DMS153 treated with DMSO at 0.1 percent for 48 hours (cell line): ENCODE measurements at regions not wholly inside any gene's neighbourhood (a gene's known extent, or its start where the extent isn't known, plus 50 kb on each side); places are given as distances from the start of the nearest gene placed in this dataset.

Experiments
- DNase-seq: peaks from one replicate; lab custom pipeline; 2025; ENCODE audit not compliant: unreplicated experiment; lab: John Stamatoyannopoulos, UW

GRCh38 chr3:181457190-181457589 lies 254.5 kb upstream of the SOX2 start:
- DNase-seq, result no peak

- DNase-seq, result no peak
Measured at GRCh38 chr3:181455276-181455675, 256.4 kb upstream of the SOX2 start.

- DNase-seq, result no peak
Measured at GRCh38 chr3:181454451-181455027, 257.2 kb upstream of the SOX2 start.

GRCh38 chr3:181446741-181447140 lies 265.0 kb upstream of the SOX2 start:
- DNase-seq, result no peak

DNA sequence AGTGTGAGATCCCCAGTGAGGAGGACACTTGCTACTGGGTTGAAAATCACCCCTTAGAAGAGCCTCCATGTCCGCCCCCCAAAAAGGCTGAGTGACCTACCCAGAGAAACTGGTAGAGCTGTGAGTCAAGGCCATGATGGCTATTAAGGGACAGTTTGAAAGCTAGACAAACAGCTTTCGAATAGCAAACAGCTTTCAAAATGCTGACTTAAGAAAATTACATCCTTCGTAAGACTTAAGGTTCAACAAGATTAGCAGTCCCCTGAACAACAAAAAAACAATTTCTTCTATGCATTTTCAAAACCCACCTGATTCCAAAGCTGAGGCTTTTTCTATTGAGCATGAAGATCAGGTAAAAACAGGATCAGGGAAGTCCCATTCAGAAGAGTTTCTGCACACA lies 269.7 kb upstream of the SOX2 start:
- no peak for DNase-seq

DNA sequence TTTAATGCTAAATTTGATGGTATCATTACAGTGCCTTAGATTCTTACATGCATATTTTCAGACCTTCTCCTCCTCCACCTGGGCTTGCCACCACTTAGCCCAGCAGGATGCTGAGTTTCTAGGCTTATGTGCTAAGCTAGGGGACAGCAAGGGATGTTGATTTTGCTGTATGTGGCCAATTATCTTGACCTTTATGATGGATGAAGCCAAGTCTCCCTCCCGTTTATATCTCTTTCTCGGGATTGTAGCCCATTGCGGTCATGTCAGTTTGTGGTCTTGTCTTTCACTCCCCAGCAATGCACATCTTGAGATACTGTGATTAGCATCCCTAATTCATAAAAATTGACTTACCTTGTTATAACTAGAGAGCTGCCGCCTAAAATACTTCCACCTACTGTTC lies 278.7 kb upstream of the SOX2 start:
- DNase-seq, result no peak

DNA sequence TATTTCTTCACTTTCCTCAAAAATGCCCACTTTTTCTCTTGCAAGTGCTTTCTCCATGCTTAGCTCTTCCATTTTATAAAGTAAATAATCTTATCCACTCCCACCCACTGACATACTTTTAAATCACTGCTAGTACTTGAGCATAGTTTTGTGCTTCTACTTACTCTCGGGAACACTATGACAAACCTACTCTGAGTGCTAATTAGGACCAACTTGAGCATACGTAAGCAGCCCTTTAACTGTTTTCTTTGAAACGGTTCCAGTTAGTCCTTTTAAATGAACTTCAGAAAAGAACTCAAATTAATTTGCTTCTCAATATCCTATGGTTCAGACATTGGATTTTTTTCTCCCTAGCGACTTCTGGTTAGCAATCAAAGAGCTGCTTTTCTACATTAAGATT lies 280.0 kb upstream of the SOX2 start:
- no peak for DNase-seq

GRCh38 chr3:181425074-181425473 lies 286.7 kb upstream of the SOX2 start:
- DNase-seq, result no peak

- DNase-seq, result no peak
Measured at GRCh38 chr3:181418233-181418632, 293.5 kb upstream of the SOX2 start.

DNA sequence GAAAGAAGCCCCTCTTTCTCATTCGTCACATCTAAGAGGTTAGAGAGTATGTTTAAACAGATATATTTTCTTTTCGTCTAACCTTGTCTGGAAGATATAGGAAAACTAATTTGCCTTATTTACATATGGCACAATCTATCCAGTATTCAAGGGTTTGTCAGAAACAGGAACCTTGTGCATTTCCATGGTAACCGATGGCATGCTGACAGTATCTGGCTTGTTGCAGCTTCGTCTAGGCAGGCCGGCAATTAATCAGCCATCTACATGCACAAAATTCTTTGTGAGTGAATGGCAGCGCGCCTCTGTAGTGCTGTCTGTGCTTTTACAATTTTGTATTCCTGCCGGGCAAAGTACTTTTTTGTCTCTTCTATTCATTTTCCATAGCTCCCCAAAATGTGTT lies 294.0 kb upstream of the SOX2 start:
- DNase-seq, result no peak

- DNase-seq, result no peak
Measured at GRCh38 chr3:181410870-181411269, 300.9 kb upstream of the SOX2 start.

GRCh38 chr3:181403876-181404660 lies 307.7 kb upstream of the SOX2 start:
- DNase-seq, result no peak

GRCh38 chr3:181402347-181402746 lies 309.4 kb upstream of the SOX2 start:
- no peak for DNase-seq

DNA sequence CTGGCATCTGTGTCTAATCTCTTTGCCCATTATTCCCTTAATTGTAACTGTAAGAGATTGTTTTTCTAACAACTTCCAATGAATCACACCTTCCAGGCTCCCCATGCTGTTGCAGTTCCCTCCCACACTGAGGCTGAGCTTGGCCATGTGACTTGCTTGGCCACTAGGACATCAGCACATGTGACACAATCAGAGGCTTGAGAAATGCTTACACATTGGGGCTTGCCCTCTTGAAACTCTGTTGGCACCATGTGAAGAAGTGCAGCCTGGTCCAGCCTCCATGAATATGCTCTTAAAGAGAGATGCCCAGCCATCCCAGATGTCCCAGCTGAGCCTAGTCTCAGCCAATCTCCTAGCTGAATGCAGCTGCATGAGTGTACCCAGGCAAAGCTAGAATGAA lies 326.8 kb upstream of the SOX2 start:
- no peak for DNase-seq

- DNase-seq, result no peak
Measured at GRCh38 chr3:181383760-181384159, 328.0 kb upstream of the SOX2 start.

DNA sequence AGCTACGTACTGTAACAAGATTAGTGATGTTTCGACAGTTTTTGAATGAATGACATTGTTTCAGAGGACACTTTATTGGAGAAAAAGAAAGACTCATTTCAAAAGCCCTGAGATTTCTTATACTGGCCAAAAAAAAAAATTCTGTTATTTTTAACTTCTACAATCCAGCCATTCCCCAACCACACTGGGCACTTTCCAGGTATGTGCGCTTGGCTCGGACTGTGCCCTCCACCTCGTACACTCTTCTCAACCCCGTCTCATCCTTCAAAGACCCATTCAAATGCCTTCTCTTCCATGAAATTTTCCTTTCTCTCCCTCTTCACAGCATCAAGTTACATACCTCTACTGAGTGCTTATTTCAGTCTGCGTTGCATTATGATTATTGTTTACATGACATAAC lies 328.5 kb upstream of the SOX2 start:
- DNase-seq, result no peak

DNA sequence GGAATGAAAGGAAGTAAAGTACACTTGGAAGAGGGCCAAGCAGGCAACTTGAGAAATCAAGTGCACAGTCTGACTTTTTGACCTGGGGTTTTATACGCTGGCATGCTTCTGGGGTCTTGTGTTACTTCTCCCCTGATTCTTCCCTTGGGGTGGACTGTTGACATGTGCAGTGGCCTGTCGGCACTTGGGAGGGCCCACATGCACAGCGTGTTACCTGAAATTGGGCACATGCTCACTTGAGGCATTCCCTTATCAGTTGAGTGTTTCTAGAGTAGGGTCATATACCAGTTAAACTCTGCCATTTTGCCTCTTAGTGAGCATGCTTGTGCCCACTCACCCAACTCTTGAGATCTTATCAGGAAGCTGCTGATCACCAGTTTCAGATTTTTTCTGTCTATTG lies 329.1 kb upstream of the SOX2 start:
- DNase-seq, result no peak

DNA sequence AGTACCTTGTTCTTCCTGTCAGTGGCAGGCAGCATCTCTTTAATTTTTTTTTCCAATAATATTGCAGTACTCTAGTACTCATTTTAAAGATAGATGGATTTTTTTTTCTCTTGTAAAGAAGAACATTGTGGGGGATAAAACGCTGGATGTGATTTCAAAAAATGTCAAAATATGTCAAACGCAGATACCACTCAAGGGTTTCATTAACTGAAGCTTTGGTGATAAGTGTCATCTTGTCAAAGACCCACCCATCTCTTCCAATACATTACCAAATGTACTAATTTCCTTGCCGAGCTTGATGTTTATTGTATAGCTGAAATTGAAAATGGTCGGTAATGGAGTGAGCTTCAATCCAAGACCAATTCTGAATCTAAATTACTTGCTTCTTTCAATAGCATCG lies 332.4 kb upstream of the SOX2 start:
- no peak for DNase-seq

DNA sequence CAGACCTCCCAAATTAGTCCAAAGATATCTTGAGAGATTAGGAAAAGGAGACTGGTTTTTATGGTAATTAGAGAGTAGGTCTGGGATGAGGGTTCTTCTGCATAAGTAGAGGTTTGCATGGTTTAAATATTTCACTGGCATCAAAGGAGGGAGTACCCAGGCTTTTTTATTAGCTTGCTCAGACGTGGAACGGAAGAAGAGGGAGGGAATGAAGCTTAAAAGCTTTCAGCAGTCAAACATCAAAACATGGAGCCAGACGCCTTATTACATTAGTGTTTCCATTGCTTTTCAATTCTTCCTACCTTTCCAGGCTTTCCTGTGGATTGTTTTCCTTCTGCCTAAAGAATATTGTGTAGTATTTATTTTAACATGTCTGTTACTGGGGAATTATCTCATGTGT lies 342.1 kb upstream of the SOX2 start:
- DNase-seq, result no peak

DNA sequence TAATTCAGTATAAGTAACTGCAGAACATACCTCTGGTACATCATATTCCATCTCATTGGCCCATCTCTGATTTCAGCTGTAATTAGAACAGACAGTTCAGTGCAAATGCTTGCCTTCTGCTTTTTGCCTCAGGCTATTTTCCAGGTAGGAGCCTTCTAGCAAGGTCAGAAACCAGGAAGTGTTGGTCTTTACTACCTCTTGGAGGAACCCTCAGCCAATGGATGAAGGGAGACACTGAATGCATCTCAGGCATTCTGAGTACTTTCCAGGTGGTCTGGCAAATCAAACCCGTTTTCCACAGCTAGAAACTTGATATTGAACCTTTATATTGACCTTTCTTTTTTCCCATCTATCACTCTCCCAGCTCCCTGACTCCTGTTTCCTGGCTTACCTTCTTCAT lies 348.5 kb upstream of the SOX2 start:
- DNase-seq, result no peak

- no peak for DNase-seq
Measured at GRCh38 chr3:181362378-181362777, 349.3 kb upstream of the SOX2 start.

GRCh38 chr3:181358562-181358961 lies 353.2 kb upstream of the SOX2 start:
- DNase-seq, result no peak

GRCh38 chr3:181358060-181358459 lies 353.7 kb upstream of the SOX2 start:
- DNase-seq, result no peak
